Spleen (tissue), 11 donors: ENCODE measurements at regions not wholly inside any gene's neighbourhood (a gene's known extent, or its start where the extent isn't known, plus 50 kb on each side); places are given as distances from the start of the nearest gene placed in this dataset.

Experiments
- DNase-seq: peaks from one replicate; pipeline ENCODE4 v3.0.0-alpha.2; 2020
- H3K27ac ChIP-seq, 8 donors: fragments of 200-600 bp; sonication (generic) in 7 of 8; 1 replicate in 4 of 8; 2 replicates in 4 of 8; pipeline versions ENCODE4 v1.5.0 to v1.8.0; 2016 to 2021; ENCODE audit warnings: inconsistent platforms in 4 of 8, mild to moderate bottlenecking in 4 of 8, moderate library complexity in 1 of 8
- H3K27me3 ChIP-seq, 7 donors: fragments of 200-600 bp; sonication (generic) in 6 of 7; replicated peaks in 1 of 7; 1 replicate in 4 of 7; 2 replicates in 3 of 7; pipeline versions ENCODE4 v1.5.0 to v1.8.0; 2016 to 2021; ENCODE audit warnings: inconsistent platforms in 3 of 7, mild to moderate bottlenecking in 1 of 7
- H3K36me3 ChIP-seq, 6 donors: fragments of 200-600 bp; sonication (generic) in 5 of 6; 1 replicate in 4 of 6; 2 replicates in 2 of 6; pipeline versions ENCODE4 v1.5.0 to v1.8.0; 2016 to 2021; ENCODE audit warnings: inconsistent platforms in 2 of 6
- H3K4me1 ChIP-seq, 6 donors: fragments of 200-600 bp; sonication (generic) in 5 of 6; 1 replicate in 3 of 6; 2 replicates in 3 of 6; pipeline versions ENCODE4 v1.5.0 to v1.8.0; 2016 to 2021; ENCODE audit warnings: inconsistent platforms in 3 of 6
- H3K4me3 ChIP-seq, 8 donors: fragments of 200-600 bp; sonication (generic) in 7 of 8; 1 replicate in 4 of 8; 2 replicates in 4 of 8; pipeline versions ENCODE4 v1.5.0 to v1.8.0; 2016 to 2021; ENCODE audit warnings: inconsistent platforms in 4 of 8, mild to moderate bottlenecking in 4 of 8, moderate library complexity in 2 of 8
- H3K9me3 ChIP-seq, 8 donors: fragments of 200-600 bp; sonication (generic) in 7 of 8; 1 replicate in 4 of 8; 2 replicates in 4 of 8; pipeline versions ENCODE4 v1.5.0 to v1.8.0; 2016 to 2021; ENCODE audit warnings: inconsistent platforms in 4 of 8
- CTCF ChIP-seq, 11 experiments: fragments of 200-600 bp in 7 of 11; fragments of 450-650 bp in 4 of 11; sonication (generic) in 4 of 11; IDR thresholded peaks in 8 of 11; conservative IDR thresholded peaks in 3 of 11; 1 replicate in 7 of 11; 2 replicates in 4 of 11; pipeline versions ENCODE4 v1.4.0 to v1.8.0; 2016 to 2021; ENCODE audit warnings: antibody characterized with exemption in 11 of 11, inconsistent platforms in 4 of 11, mild to moderate bottlenecking in 1 of 11
- POLR2A ChIP-seq, 3 donors: fragments of 450-650 bp; IDR thresholded peaks; one replicate each; pipeline ENCODE4 v1.5.1; 2017; ENCODE audit warnings: antibody characterized with exemption in 3 of 3, mild to moderate bottlenecking in 1 of 3
- POLR2AphosphoS5 ChIP-seq, 3 donors: sonication (generic); formaldehyde crosslinking; IDR thresholded peaks; one replicate each; pipeline ENCODE4 v1.5.1; 2017; ENCODE audit warnings: antibody characterized with exemption in 3 of 3
- WGBS, 5 donors: extraction: QIAGEN DNeasy Blood & Tissue Kit in 3 of 5; methylation state at CpG; one replicate each; pipeline versions ENCODE4 v1.1.5 to v1.1.7; 2013 to 2018; 5-methylcytosine and 5-hydroxymethylcytosine counted together
- intact Hi-C: fragments of 100-400 bp; cut with DNase I; formaldehyde crosslinking; loops from one replicate; pipeline ENCODE4 v1.15.0; 2023; ENCODE audit warnings: low total_unique reads
- donor health status: healthy with polysubstance abuse.
- donor health status: DM: no; HTN: no; CAD: no; lungs with moderate emphysema.
- donor health status: DM: no; HTN: no; CAD: no.
- donor health status: Bipolar disorder and iron deficiency.
- donor health status: healthy.
- donor health status: DM: no; HTN: no; CAD: no.
- donor health status: DM: yes; HTN: yes; CAD: no.

DNA sequence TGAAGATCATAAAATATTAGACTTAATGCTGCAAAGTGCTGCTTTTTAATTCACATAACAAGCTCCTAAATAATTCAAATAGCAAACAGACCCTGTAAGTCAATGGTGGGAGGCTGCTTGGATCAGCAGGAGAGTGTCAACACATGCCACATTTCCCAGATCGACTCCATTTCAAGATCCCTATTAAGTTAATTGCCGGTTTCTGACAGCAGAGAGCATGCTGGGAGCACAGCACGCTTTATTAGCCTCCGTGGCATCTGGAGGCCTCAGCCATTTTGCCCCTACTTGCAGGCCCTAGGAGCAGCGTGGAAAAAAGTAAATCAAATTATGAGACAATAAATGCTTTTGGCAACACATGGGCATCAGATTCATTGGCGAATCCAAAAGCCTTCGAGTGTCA lies 201.0 kb downstream of the EMX2 start:
- 77 to 85% (median 80%) methylated on average over 7 of the region's 7 CpGs for WGBS, 5 donors
- DNase-seq: no peak
- Histone ChIP-seq H3K4me3 (no peak overlapping the region), H3K27ac (no peak overlapping the region), H3K9me3 (no peaks in the 10 kb centered on the region), H3K27me3 (peaks cover 0 to 30% (median 0%) of the 10 kb centered on the region in 7 donors), H3K4me1 (no peaks in the 10 kb centered on the region), H3K36me3 (no peaks in the 10 kb centered on the region)
- TF ChIP-seq POLR2A (IDR thresholded peaks at IDR 0.05): no peak
- TF ChIP-seq CTCF (IDR thresholded peaks at IDR 0.05 in 8 of 11, conservative IDR thresholded peaks at IDR 0.05 in 3 of 11): no peak
- TF ChIP-seq POLR2AphosphoS5 (IDR thresholded peaks at IDR 0.05): no peak
- intact Hi-C loops: no loop called here

DNA sequence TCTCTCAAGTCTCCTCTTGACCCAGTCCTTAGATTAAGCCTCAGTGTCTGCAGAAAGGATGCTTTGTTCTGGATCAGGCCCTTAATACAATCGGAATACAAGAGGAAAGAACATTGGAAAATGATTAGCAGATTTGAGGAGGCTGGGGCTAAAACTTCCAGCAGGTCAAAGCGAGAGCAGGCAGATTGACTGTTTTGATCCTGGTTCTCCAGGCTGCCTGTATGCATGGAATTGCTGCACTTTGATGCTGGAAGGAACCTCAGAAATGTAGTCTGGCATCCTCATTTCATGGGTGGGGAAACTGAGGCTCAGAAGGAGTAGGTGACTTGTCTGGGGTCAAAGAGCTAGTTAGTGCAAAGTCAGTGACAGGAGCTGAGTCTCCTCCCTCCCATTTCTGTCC lies 202.8 kb downstream of the EMX2 start:
- DNase-seq: no peak
- 78 to 95% (median 83%) methylated on average over 2 of the region's 2 CpGs for WGBS, 5 donors
- Histone ChIP-seq H3K27ac (no peak overlapping the region), H3K4me3 (no peak overlapping the region), H3K27me3 (peaks cover 0 to 30% (median 0%) of the 10 kb centered on the region in 7 donors), H3K36me3 (no peaks in the 10 kb centered on the region), H3K9me3 (no peaks in the 10 kb centered on the region), H3K4me1 (no peaks in the 10 kb centered on the region)
- no peak for TF ChIP-seq CTCF (IDR thresholded peaks at IDR 0.05 in 8 of 11, conservative IDR thresholded peaks at IDR 0.05 in 3 of 11)
- TF ChIP-seq POLR2A (IDR thresholded peaks at IDR 0.05): no peak
- TF ChIP-seq POLR2AphosphoS5 (IDR thresholded peaks at IDR 0.05): no peak
- intact Hi-C loops: no loop called here

DNA sequence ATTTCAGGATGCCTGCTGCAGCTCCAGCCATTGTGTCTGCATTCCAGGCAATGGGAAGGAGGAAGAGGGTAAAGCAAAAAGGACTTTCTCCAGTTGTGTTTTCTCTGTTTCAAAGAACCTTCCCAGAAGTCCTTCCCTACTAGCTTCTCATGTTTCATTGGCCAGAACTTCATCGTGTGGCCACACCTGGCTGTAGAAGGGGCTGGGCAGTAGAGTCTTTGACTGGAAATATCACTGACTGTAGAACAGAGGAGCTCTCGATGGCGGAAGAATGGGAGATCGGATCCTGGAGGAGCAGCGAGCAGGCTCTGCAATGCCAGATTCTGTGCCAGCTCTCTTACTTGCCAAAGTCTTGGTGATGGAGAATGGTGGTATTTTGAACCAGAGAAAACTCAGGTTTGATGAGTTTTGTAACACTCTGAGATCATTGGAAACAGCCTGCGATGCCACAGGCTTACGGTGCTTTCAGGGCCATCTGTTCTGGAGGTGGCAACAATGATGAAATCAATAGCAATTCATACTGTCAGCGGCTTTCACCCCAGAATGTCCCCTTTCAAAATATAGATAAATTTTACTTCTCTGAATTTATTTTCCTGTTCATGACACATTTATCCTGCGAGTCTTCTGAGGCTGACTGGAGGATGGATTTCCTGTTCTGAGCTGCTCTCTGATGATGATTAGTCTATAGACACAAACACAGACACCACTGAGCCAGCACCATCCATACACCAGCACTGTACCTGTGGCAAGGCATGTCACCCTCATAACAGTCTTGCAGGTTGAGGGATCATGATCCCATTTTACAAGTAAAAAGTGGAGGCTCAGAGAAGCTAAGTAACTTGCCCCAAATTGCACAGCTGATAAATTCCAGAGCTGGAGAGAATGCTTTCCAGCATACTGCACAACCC lies 204.2 kb downstream of the EMX2 start:
- H3K27ac ChIP-seq: no peak overlapping the region
- H3K9me3 ChIP-seq: no peaks in the 10 kb centered on the region
- H3K4me1 ChIP-seq: no peaks in the 10 kb centered on the region
- H3K4me3 ChIP-seq: no peak overlapping the region
- no peaks in the 10 kb centered on the region for H3K36me3 ChIP-seq
- H3K27me3 ChIP-seq: peaks cover 0 to 18% (median 0%) of the 10 kb centered on the region in 7 donors
- no peak for DNase-seq
- intact Hi-C loops: no loop called here
- 78 to 88% (median 80%) methylated on average over 9 of the region's 9 CpGs for WGBS, 5 donors
- no peak for TF ChIP-seq POLR2A (IDR thresholded peaks at IDR 0.05)
- TF ChIP-seq CTCF (IDR thresholded peaks at IDR 0.05 in 8 of 11, conservative IDR thresholded peaks at IDR 0.05 in 3 of 11): no peak

- Histone ChIP-seq H3K36me3 (no peaks in the 10 kb centered on the region), H3K27ac (no peak overlapping the region), H3K4me1 (no peaks in the 10 kb centered on the region), H3K27me3 (peaks cover 0 to 16% (median 0%) of the 10 kb centered on the region in 7 donors), H3K4me3 (no peak overlapping the region), H3K9me3 (no peaks in the 10 kb centered on the region)
- no peak for DNase-seq
- 74 to 85% (median 81%) methylated on average over 12 of the region's 12 CpGs for WGBS, 5 donors
- intact Hi-C loops: no loop called here
- TF ChIP-seq POLR2AphosphoS5 (IDR thresholded peaks at IDR 0.05) (no peak), CTCF (IDR thresholded peaks at IDR 0.05 in 8 of 11, conservative IDR thresholded peaks at IDR 0.05 in 3 of 11) (no peak), POLR2A (IDR thresholded peaks at IDR 0.05) (no peak)
Measured at GRCh38 chr10:117747636-117748035, 205.1 kb downstream of the EMX2 start.
